IPS DF 6.9 (cell line): ENCODE measurements at regions not wholly inside any gene's neighbourhood (a gene's known extent, or its start where the extent isn't known, plus 50 kb on each side); places are given as distances from the start of the nearest gene placed in this dataset.

Experiments
- DNase-seq: peaks from one replicate; pipeline ENCODE4 v3.0.0-alpha.2; 2013; ENCODE audit warnings: low read depth, low spot score
- H3K27ac ChIP-seq: one replicate; pipeline ENCODE4 v1.5.1; 2013; ENCODE audit warnings: low read length, control low read depth
- H3K27me3 ChIP-seq: 2 replicates; pipeline ENCODE4 v1.6.1; 2013; ENCODE audit warnings: mild to moderate bottlenecking, low read length; ENCODE audit not compliant: control insufficient read depth, insufficient read depth
- H3K36me3 ChIP-seq: 2 replicates; pipeline ENCODE4 v1.6.1; 2013; ENCODE audit warnings: low read length; ENCODE audit not compliant: control insufficient read depth, insufficient read depth
- H3K4me1 ChIP-seq: 2 replicates; pipeline ENCODE4 v1.6.1; 2013; ENCODE audit warnings: low read length; ENCODE audit not compliant: control insufficient read depth, insufficient read depth
- H3K4me3 ChIP-seq: 2 replicates; pipeline ENCODE4 v1.5.1; 2013; ENCODE audit warnings: mild to moderate bottlenecking, low read length
- H3K9me3 ChIP-seq: 2 replicates; pipeline ENCODE4 v1.6.1; 2013; ENCODE audit warnings: low read length, inconsistent platforms; ENCODE audit not compliant: control insufficient read depth, insufficient read depth
- WGBS: extraction: QIAGEN DNeasy Blood & Tissue Kit; methylation state at CpG from one replicate; pipeline ENCODE4 v1.1.7; 2013; ENCODE audit warnings: mixed read lengths, missing lambda C conversion rate; ENCODE audit not compliant: insufficient read length, insufficient coverage; 5-methylcytosine and 5-hydroxymethylcytosine counted together

GRCh38 chr22:47739291-47740015, 977.0 kb downstream of the TBC1D22A start:
- no peak for DNase-seq
- WGBS, result no CpG with 5 or more reads among the region's 16 CpGs
- Histone ChIP-seq H3K4me1 (no peaks in the 10 kb centered on the region), H3K36me3 (no peaks in the 10 kb centered on the region; the same call in 1 of the 2 replicates), H3K27ac (no peak overlapping the region), H3K4me3 (no peak overlapping the region), H3K9me3 (peaks cover 37% of the 10 kb centered on the region), H3K27me3 (no peaks in the 10 kb centered on the region)

- no peak for DNase-seq
- no peak overlapping the region for H3K27ac ChIP-seq
- no peaks in the 10 kb centered on the region; the same call in 1 of the 2 replicates for H3K36me3 ChIP-seq
- no peaks in the 10 kb centered on the region for H3K27me3 ChIP-seq
- no CpG with 5 or more reads among the region's 8 CpGs for WGBS
- peaks cover 37% of the 10 kb centered on the region for H3K9me3 ChIP-seq
- no peaks in the 10 kb centered on the region for H3K4me1 ChIP-seq
- H3K4me3 ChIP-seq, result no peak overlapping the region
These were observed 976.1 kb downstream of the TBC1D22A start for GRCh38 chr22:47738472-47739013.

- no CpG with 5 or more reads among the region's 15 CpGs for WGBS
- no peak for DNase-seq
- Histone ChIP-seq H3K4me3 (no peak overlapping the region), H3K27ac (no peak overlapping the region), H3K36me3 (no peaks in the 10 kb centered on the region; the same call in 1 of the 2 replicates), H3K4me1 (no peaks in the 10 kb centered on the region), H3K9me3 (peaks cover 32% of the 10 kb centered on the region), H3K27me3 (no peaks in the 10 kb centered on the region)
These were observed 974.0 kb downstream of the TBC1D22A start for GRCh38 chr22:47736186-47737034.

GRCh38 chr22:47734511-47734910, 972.1 kb downstream of the TBC1D22A start:
- H3K4me1 ChIP-seq, result no peaks in the 10 kb centered on the region
- H3K4me3 ChIP-seq, result no peak overlapping the region
- DNase-seq, result no peak
- H3K27me3 ChIP-seq, result no peaks in the 10 kb centered on the region
- no peak overlapping the region for H3K27ac ChIP-seq
- peaks cover 23% of the 10 kb centered on the region for H3K9me3 ChIP-seq
- no peaks in the 10 kb centered on the region; the same call in 1 of the 2 replicates for H3K36me3 ChIP-seq
- no CpG with 5 or more reads among the region's 7 CpGs for WGBS

GRCh38 chr22:47727641-47728040, 965.2 kb downstream of the TBC1D22A start:
- WGBS, result no CpG with 5 or more reads among the region's 1 CpG
- no peak for DNase-seq

GRCh38 chr22:47724751-47725150, 962.3 kb downstream of the TBC1D22A start:
- Histone ChIP-seq H3K27me3 (no peaks in the 10 kb centered on the region), H3K4me3 (no peak overlapping the region), H3K36me3 (no peaks in the 10 kb centered on the region), H3K9me3 (peaks cover 8% of the 10 kb centered on the region), H3K27ac (no peak overlapping the region), H3K4me1 (no peaks in the 10 kb centered on the region)
- no CpG with 5 or more reads among the region's 2 CpGs for WGBS
- no peak for DNase-seq

More at GRCh38 chr22:47727641-47728040, 965.2 kb downstream of the TBC1D22A start:
- Histone ChIP-seq H3K27me3 (no peaks in the 10 kb centered on the region), H3K27ac (no peak overlapping the region), H3K36me3 (no peaks in the 10 kb centered on the region), H3K4me3 (no peak overlapping the region), H3K4me1 (no peaks in the 10 kb centered on the region), H3K9me3 (peaks cover 8% of the 10 kb centered on the region)

GRCh38 chr22:47724030-47724429, 961.6 kb downstream of the TBC1D22A start:
- DNase-seq, result no peak
- Histone ChIP-seq H3K27ac (no peak overlapping the region), H3K4me1 (no peaks in the 10 kb centered on the region), H3K36me3 (no peaks in the 10 kb centered on the region), H3K4me3 (no peak overlapping the region), H3K9me3 (peaks cover 13% of the 10 kb centered on the region), H3K27me3 (no peaks in the 10 kb centered on the region)
- WGBS, result no CpG with 5 or more reads among the region's 5 CpGs

GRCh38 chr22:47718337-47718736, 955.9 kb downstream of the TBC1D22A start:
- peaks cover 29% of the 10 kb centered on the region for H3K9me3 ChIP-seq

GRCh38 chr22:47716890-47717615, 954.6 kb downstream of the TBC1D22A start:
- no peak overlapping the region for H3K27ac ChIP-seq
- WGBS, result no CpG with 5 or more reads among the region's 16 CpGs
- no peaks in the 10 kb centered on the region for H3K4me1 ChIP-seq
- no peak overlapping the region for H3K4me3 ChIP-seq
- no peaks in the 10 kb centered on the region; the same call in 1 of the 2 replicates for H3K36me3 ChIP-seq
- H3K27me3 ChIP-seq, result no peaks in the 10 kb centered on the region
- no peak for DNase-seq
- H3K9me3 ChIP-seq, result peaks cover 28% of the 10 kb centered on the region

More at GRCh38 chr22:47718337-47718736, 955.9 kb downstream of the TBC1D22A start:
- H3K4me1 ChIP-seq, result no peaks in the 10 kb centered on the region
- H3K27me3 ChIP-seq, result no peaks in the 10 kb centered on the region
- H3K4me3 ChIP-seq, result no peak overlapping the region
- no peak overlapping the region for H3K27ac ChIP-seq
- no peaks in the 10 kb centered on the region; the same call in 1 of the 2 replicates for H3K36me3 ChIP-seq
- no CpG with 5 or more reads among the region's 3 CpGs for WGBS
- DNase-seq, result no peak
